ENCODE measurements at regions not wholly inside any gene's neighbourhood (a gene's known extent, or its start where the extent isn't known, plus 50 kb on each side); places are given as distances from the start of the nearest gene placed in this dataset.

DNA sequence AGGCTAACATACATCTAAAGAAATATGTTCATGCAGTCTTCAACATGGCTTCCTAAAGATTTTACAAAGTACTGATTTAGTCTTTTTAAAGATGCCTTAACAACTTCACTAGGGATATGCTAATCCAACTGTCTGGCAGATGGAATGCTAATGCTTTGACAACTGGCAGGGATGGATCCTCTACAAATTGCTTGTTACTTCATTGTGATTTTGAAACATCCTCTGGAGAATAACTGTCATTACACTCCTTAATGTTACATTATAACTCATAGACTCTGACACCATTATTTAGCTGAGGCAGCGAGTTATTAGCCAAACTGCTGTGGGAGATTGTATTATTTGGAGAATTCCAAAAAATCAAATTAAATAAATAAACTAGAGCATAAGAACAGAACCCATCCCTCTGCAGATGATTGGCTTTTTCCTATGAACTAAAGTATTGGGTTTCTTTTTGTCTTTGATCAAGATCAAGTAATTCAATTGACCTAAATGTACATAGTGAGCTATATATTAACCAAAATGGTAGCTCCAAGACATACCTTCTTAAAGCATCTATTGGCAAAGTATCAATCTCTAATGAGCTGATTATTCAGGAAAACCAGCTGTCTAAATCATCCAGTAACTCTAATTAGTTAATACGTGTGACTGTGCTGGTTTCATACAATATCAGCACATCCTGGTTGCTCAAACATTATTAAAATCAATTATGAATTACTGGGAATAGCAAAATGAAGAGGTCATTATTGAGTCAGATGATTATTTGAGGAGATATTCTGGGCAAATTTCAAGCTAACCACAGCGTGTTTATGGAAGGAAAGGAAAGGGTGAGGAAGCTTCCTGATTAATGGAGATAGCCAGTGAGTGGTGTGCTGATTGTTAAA is 321.3 kb upstream of the TFPI start:
- DNase-seq (ENCODE audit: low read depth), result no peak
- no peak overlapping the region for H3K4me3 ChIP-seq (ENCODE audit: low read depth, low read length)
- TF ChIP-seq POLR2A (IDR thresholded peaks at IDR 0.05; ENCODE audit: extremely low read depth, insufficient read length), result no peak
- TF ChIP-seq, protein P1, sequence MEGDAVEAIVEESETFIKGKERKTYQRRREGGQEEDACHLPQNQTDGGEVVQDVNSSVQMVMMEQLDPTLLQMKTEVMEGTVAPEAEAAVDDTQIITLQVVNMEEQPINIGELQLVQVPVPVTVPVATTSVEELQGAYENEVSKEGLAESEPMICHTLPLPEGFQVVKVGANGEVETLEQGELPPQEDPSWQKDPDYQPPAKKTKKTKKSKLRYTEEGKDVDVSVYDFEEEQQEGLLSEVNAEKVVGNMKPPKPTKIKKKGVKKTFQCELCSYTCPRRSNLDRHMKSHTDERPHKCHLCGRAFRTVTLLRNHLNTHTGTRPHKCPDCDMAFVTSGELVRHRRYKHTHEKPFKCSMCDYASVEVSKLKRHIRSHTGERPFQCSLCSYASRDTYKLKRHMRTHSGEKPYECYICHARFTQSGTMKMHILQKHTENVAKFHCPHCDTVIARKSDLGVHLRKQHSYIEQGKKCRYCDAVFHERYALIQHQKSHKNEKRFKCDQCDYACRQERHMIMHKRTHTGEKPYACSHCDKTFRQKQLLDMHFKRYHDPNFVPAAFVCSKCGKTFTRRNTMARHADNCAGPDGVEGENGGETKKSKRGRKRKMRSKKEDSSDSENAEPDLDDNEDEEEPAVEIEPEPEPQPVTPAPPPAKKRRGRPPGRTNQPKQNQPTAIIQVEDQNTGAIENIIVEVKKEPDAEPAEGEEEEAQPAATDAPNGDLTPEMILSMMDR (IDR thresholded peaks at IDR 0.05; ENCODE audit: low read depth, low read length), result no peak
- TF ChIP-seq MYC (IDR thresholded peaks at IDR 0.05; ENCODE audit: low read depth, low read length), result no peak
- TF ChIP-seq, protein P2, sequence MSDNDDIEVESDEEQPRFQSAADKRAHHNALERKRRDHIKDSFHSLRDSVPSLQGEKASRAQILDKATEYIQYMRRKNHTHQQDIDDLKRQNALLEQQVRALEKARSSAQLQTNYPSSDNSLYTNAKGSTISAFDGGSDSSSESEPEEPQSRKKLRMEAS (IDR thresholded peaks at IDR 0.05; ENCODE audit: low read depth, low read length), result no peak

DNA sequence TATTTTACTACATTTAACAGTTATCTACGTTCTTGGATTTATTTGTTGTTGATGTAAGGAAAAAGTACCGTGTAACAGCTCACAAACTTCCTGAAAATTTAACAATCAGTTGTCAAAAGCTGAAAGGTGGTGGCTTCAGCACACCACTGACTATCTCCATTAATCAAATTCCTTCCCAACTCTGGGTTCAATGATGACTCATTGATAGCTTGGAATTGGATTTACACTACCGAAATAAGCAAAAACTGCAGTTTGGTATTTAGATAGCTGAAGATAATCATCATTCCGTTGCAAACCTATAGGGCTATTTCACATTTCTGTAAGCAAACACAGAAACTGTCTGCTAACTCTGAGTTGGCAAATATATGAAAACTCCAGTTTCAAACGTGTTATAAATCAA is 322.3 kb upstream of the TFPI start:
- no peak overlapping the region for H3K4me3 ChIP-seq (ENCODE audit: low read depth, low read length)
- TF ChIP-seq, protein P1 (IDR thresholded peaks at IDR 0.05; ENCODE audit: low read depth, low read length), result no peak
- DNase-seq (ENCODE audit: low read depth), result no peak

DNA sequence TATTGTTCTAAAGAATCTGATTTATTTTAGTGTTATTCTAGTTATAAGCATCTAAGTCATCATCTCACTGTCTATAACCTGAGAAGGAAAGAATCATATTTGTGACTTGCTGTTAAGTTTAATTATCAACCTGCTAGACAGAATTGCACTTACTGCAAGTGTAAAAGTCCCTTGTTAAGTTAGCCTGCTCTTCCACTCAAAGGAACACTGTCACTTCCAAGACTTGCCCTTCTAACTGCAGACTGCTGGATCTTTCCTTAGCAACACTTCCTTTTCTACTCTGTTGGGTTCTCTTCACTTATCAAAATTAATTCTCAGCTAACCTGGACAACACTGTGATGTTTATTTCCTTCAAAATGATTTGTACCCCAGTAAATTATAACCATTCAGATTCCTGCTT is 323.2 kb upstream of the TFPI start:
- no peak for DNase-seq (ENCODE audit: low read depth)
- no peak overlapping the region for H3K4me3 ChIP-seq (ENCODE audit: low read depth, low read length)
- TF ChIP-seq POLR2A (IDR thresholded peaks at IDR 0.05; ENCODE audit: extremely low read depth, insufficient read length), result no peak
- no peak for TF ChIP-seq MYC (IDR thresholded peaks at IDR 0.05; ENCODE audit: low read depth, low read length)
- TF ChIP-seq, protein P1 (IDR thresholded peaks at IDR 0.05; ENCODE audit: low read depth, low read length), result no peak
- TF ChIP-seq, protein P2 (IDR thresholded peaks at IDR 0.05; ENCODE audit: low read depth, low read length), result no peak

DNA sequence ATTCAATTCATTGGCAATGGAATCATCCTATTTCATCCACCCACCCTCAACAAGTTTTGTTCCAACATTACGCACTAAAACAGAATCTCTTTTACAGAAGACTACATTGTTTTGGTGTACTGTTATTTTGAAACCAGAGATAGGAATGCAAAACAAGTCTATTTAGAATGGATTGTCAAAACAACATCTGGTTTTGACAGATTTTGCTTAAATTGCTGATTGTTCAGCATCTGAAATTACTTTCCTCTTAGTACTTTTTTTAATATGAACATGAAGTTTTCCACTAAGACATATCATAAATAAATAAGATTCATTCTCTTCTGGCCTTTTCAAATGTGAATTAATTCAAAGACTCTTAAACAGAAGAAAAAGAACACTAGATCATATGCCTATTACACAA is 323.9 kb upstream of the TFPI start:
- TF ChIP-seq, protein P2 (IDR thresholded peaks at IDR 0.05; ENCODE audit: low read depth, low read length), result no peak
- no peak for TF ChIP-seq POLR2A (IDR thresholded peaks at IDR 0.05; ENCODE audit: extremely low read depth, insufficient read length)
- TF ChIP-seq, protein P1 (IDR thresholded peaks at IDR 0.05; ENCODE audit: low read depth, low read length), result no peak
- no peak for TF ChIP-seq MYC (IDR thresholded peaks at IDR 0.05; ENCODE audit: low read depth, low read length)
- no peak for DNase-seq (ENCODE audit: low read depth)

DNA sequence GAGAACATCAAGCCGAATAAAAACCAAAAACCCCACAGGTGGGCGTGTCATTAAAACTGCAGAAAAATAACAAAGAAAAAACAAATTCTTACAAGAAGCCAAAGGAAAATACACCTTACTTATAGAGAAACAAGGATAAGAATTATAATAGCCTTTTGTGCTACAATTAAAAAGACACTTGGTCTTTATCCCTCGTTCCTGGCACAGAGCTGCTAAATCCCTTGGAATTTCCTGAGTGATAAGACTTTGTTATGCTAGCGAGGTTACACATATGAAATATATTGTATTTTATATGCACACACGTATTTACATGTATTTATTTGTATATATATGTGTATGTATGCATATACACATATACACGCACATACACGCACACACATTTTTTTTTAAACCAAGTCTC is 325.3 kb upstream of the TFPI start:
- no peak overlapping the region for H3K4me3 ChIP-seq (ENCODE audit: low read depth, low read length)
- TF ChIP-seq MYC (IDR thresholded peaks at IDR 0.05; ENCODE audit: low read depth, low read length) (no peak), POLR2A (IDR thresholded peaks at IDR 0.05; ENCODE audit: extremely low read depth, insufficient read length) (no peak)
- TF ChIP-seq, protein P1 (IDR thresholded peaks at IDR 0.05; ENCODE audit: low read depth, low read length), result no peak
- TF ChIP-seq, protein P2 (IDR thresholded peaks at IDR 0.05; ENCODE audit: low read depth, low read length), result no peak

More for the DNA sequence above, 323.9 kb upstream of the TFPI start:
- H3K4me3 ChIP-seq (ENCODE audit: low read depth, low read length), result no peak overlapping the region

More for the DNA sequence above, 325.3 kb upstream of the TFPI start:
- no peak for DNase-seq (ENCODE audit: low read depth)

Measured in NB4 (cell line).